RWPE2 (cell line): ENCODE measurements at regions not wholly inside any gene's neighbourhood (a gene's known extent, or its start where the extent isn't known, plus 50 kb on each side); places are given as distances from the start of the nearest gene placed in this dataset.

ENCODE experiments used
- ATAC-seq: fragments of 200-7000 bp; cut with Tn5 transposase; 3 replicates; pipeline ENCODE4 v1.9.1; 2021; ENCODE audit warnings: low read depth
- DNase-seq: peaks from one replicate; pipeline ENCODE4 v3.0.0-alpha.2; 2020; ENCODE audit warnings: low spot score
- H3K27ac ChIP-seq: fragments of 450-650 bp; 2 replicates; pipeline ENCODE4 v1.5.1; 2017; ENCODE audit warnings: mild to moderate bottlenecking; ENCODE audit not compliant: poor library complexity, severe bottlenecking
- H3K27me3 ChIP-seq: fragments of 250-450 bp; sonication (Bioruptor Pico); 2 replicates; pipeline ENCODE4 v1.5.1; 2021; ENCODE audit warnings: mild to moderate bottlenecking, moderate library complexity; ENCODE audit not compliant: insufficient read depth, poor library complexity, severe bottlenecking
- H3K36me3 ChIP-seq: fragments of 250-450 bp; sonication (Bioruptor Pico); 2 replicates; pipeline ENCODE4 v1.5.1; 2020; ENCODE audit warnings: low read depth, mild to moderate bottlenecking, moderate library complexity
- H3K4me1 ChIP-seq: fragments of 250-450 bp; sonication (Bioruptor Pico); 2 replicates; pipeline ENCODE4 v1.5.1; 2021; ENCODE audit warnings: mild to moderate bottlenecking, moderate library complexity; ENCODE audit not compliant: insufficient read depth, poor library complexity, severe bottlenecking
- H3K4me3 ChIP-seq: fragments of 250-450 bp; sonication (Bioruptor Pico); 2 replicates; pipeline ENCODE4 v1.5.1; 2021; ENCODE audit warnings: mild to moderate bottlenecking, moderate library complexity; ENCODE audit not compliant: severe bottlenecking
- H3K9me3 ChIP-seq: fragments of 250-450 bp; sonication (Bioruptor Pico); 2 replicates; pipeline ENCODE4 v1.5.1; 2021; ENCODE audit warnings: mild to moderate bottlenecking, moderate library complexity; ENCODE audit not compliant: severe bottlenecking
- CTCF ChIP-seq: fragments of 450-650 bp; IDR thresholded peaks from one replicate; pipeline ENCODE4 v1.5.1; 2017; ENCODE audit warnings: mild to moderate bottlenecking, moderate library complexity; ENCODE audit not compliant: poor library complexity, severe bottlenecking

DNA sequence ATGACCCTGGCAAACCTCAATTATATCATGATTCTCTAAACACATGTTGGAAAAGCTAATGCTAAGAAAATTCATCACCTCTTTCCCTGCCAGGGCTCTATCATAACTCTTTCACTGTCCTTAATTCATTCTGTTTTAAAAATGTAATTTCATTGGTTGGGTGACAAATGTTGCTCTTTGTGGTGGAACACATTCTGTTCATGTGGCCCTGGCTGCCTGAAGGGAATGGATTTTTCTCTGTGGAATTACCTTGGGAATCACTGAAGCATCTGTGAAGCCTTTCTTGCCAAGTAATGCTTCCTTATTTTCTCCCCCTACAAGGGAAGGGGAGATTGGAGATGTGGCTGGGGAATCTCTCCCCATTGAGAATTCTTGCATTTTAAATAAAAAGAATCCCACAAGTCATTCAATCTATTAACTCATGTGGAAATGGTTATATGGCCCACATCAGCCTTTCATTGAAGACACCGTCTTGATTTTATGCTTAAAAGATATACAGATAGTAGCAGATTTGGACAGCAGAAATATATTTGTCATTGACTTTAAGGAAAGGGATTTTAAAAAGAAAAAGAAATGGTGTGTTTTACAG is 201.8 kb upstream of the NMUR2 start:
- no peak for TF ChIP-seq CTCF
- DNase-seq: no peak

GRCh38 chr5:152607401-152608160 is 202.5 kb upstream of the NMUR2 start:
- TF ChIP-seq CTCF: no peak
- no peaks in the 10 kb centered on the region for H3K4me1 ChIP-seq
- H3K27ac ChIP-seq: no peak overlapping the region
- no peaks in the 10 kb centered on the region for H3K36me3 ChIP-seq
- DNase-seq (no peak), ATAC-seq (no peak)
- no peak overlapping the region for H3K4me3 ChIP-seq
- no peaks in the 10 kb centered on the region for H3K9me3 ChIP-seq
- H3K27me3 ChIP-seq: peaks cover 13% of the 10 kb centered on the region

More for the DNA sequence above, 201.8 kb upstream of the NMUR2 start:
- H3K36me3 ChIP-seq: no peaks in the 10 kb centered on the region
- no peak overlapping the region for H3K27ac ChIP-seq
- H3K9me3 ChIP-seq: no peaks in the 10 kb centered on the region
- H3K4me3 ChIP-seq: no peak overlapping the region
- ATAC-seq: no peak
- H3K4me1 ChIP-seq: no peaks in the 10 kb centered on the region
- H3K27me3 ChIP-seq: peaks cover 13% of the 10 kb centered on the region

- Histone ChIP-seq H3K27me3 (peaks cover 13% of the 10 kb centered on the region), H3K4me1 (no peaks in the 10 kb centered on the region), H3K9me3 (no peaks in the 10 kb centered on the region), H3K36me3 (no peaks in the 10 kb centered on the region), H3K27ac (no peak overlapping the region), H3K4me3 (no peak overlapping the region)
- DNase-seq (no peak), ATAC-seq (no peak)
- no peak for TF ChIP-seq CTCF
Observed at GRCh38 chr5:152608458-152608857, 203.4 kb upstream of the NMUR2 start.

DNA sequence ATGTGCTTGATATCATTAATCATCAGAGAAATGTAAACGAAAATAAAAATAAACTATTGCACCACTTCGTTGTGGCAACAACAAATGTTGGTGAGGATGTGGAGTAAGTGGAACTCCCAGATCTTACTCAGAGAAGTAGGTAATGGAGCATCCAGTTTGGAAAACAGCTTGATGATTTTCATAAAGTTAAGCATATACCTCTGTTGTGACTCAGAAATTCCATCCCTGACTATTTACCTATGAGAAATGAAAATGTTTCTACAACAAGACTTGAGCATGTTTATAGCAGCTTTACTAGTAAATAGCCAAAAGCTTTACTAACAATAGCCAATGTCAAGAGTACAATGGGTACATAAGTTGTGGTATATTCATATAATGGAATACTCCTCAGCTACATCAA is 214.7 kb upstream of the NMUR2 start:
- H3K27me3 ChIP-seq: peaks cover 30% of the 10 kb centered on the region
- peaks cover 2% of the 10 kb centered on the region for H3K9me3 ChIP-seq
- H3K4me3 ChIP-seq: no peak overlapping the region
- TF ChIP-seq CTCF: no peak
- H3K27ac ChIP-seq: no peak overlapping the region
- H3K36me3 ChIP-seq: no peaks in the 10 kb centered on the region
- DNase-seq: no peak
- H3K4me1 ChIP-seq: no peaks in the 10 kb centered on the region
- ATAC-seq: no peak

- DNase-seq: no peak
- ATAC-seq: no peak
- Histone ChIP-seq H3K36me3 (no peaks in the 10 kb centered on the region), H3K4me3 (no peak overlapping the region), H3K4me1 (no peaks in the 10 kb centered on the region), H3K9me3 (peaks cover 1% of the 10 kb centered on the region), H3K27me3 (peaks cover 30% of the 10 kb centered on the region), H3K27ac (no peak overlapping the region)
- TF ChIP-seq CTCF: no peak
Observed at GRCh38 chr5:152622628-152623027, 217.5 kb upstream of the NMUR2 start.
